DOHH2 (cell line): ENCODE measurements at regions not wholly inside any gene's neighbourhood (a gene's known extent, or its start where the extent isn't known, plus 50 kb on each side); places are given as distances from the start of the nearest gene placed in this dataset.

Experiments used
- CTCF ChIP-seq: fragments of 200-600 bp; sonication (generic); IDR thresholded peaks from one replicate; pipeline ENCODE4 v1.5.1; 2014; ENCODE audit warnings: antibody characterized with exemption, mild to moderate bottlenecking, low read depth, low read length; ENCODE audit not compliant: poor library complexity, severe bottlenecking
- EZH2phosphoT487 ChIP-seq: fragments of 200-600 bp; sonication (generic); IDR thresholded peaks from 2 replicates; pipeline ENCODE4 v1.6.1; 2017; ENCODE audit warnings: borderline replicate concordance, mild to moderate bottlenecking, antibody characterized with exemption, low read length, moderate library complexity, mixed read lengths

GRCh38 chr7:139561-140243 lies 52.7 kb upstream of the FAM20C start:
- TF ChIP-seq CTCF = no peak
- no peak for TF ChIP-seq EZH2phosphoT487
